Liver (tissue), 8 donors: ENCODE measurements at regions not wholly inside any gene's neighbourhood (a gene's known extent, or its start where the extent isn't known, plus 50 kb on each side); places are given as distances from the start of the nearest gene placed in this dataset.

ENCODE experiments used
- DNase-seq: peaks from one replicate; pipeline ENCODE4 v3.0.0-alpha.2; 2017; ENCODE audit warnings: low spot score
- H3K27ac ChIP-seq, 2 donors: one replicate each; pipeline ENCODE4 v1.7.0; 2013; ENCODE audit warnings: inconsistent platforms in 2 of 2, low read length in 2 of 2, control low read depth in 1 of 2, low read depth in 1 of 2, mild to moderate bottlenecking in 1 of 2
- H3K27me3 ChIP-seq, 4 donors: one replicate each; pipeline versions ENCODE4 v1.6.1 to v1.7.0; 2013; ENCODE audit warnings: low read length in 3 of 4, inconsistent platforms in 1 of 4, mild to moderate bottlenecking in 1 of 4, moderate library complexity in 1 of 4; ENCODE audit not compliant: control insufficient read depth in 4 of 4, insufficient read depth in 4 of 4
- H3K36me3 ChIP-seq, 4 donors: one replicate each; pipeline versions ENCODE4 v1.6.1 to v1.7.0; 2013; ENCODE audit warnings: low read length in 3 of 4, mild to moderate bottlenecking in 3 of 4, low read depth in 1 of 4, moderate library complexity in 1 of 4; ENCODE audit not compliant: control insufficient read depth in 4 of 4, insufficient read depth in 3 of 4
- H3K4me1 ChIP-seq, 4 donors: one replicate each; pipeline versions ENCODE4 v1.6.1 to v1.7.0; 2013; ENCODE audit warnings: low read length in 3 of 4, mild to moderate bottlenecking in 3 of 4, moderate library complexity in 1 of 4; ENCODE audit not compliant: control insufficient read depth in 4 of 4, insufficient read depth in 4 of 4
- H3K4me3 ChIP-seq, 3 donors: one replicate each; pipeline versions ENCODE4 v1.6.1 to v1.7.0; 2013; ENCODE audit warnings: low read length in 3 of 3, control low read depth in 1 of 3, low read depth in 1 of 3, mild to moderate bottlenecking in 1 of 3
- H3K9ac ChIP-seq, 2 donors: one replicate each; pipeline ENCODE4 v1.7.0; 2013; ENCODE audit warnings: low read length in 2 of 2, mild to moderate bottlenecking in 2 of 2, moderate library complexity in 2 of 2, control low read depth in 1 of 2, low read depth in 1 of 2
- H3K9me3 ChIP-seq, 4 donors: one replicate each; pipeline versions ENCODE4 v1.6.1 to v1.7.0; 2013; ENCODE audit warnings: low read length in 3 of 4; ENCODE audit not compliant: control insufficient read depth in 4 of 4
- FOXA1 ChIP-seq: IDR thresholded peaks from 2 replicates; pipeline ENCODE4 v1.6.1; 2016; ENCODE audit warnings: antibody characterized with exemption
- FOXA2 ChIP-seq: IDR thresholded peaks from 2 replicates; pipeline ENCODE4 v1.6.1; 2016; ENCODE audit warnings: antibody characterized with exemption
- HNF4A ChIP-seq, 2 donors: conservative IDR thresholded peaks; 2 replicates each; pipeline ENCODE4 v1.6.1; 2016; ENCODE audit warnings: antibody characterized with exemption in 2 of 2, mild to moderate bottlenecking in 2 of 2
- HNF4G ChIP-seq: IDR thresholded peaks from 2 replicates; pipeline ENCODE4 v1.6.1; 2016; ENCODE audit warnings: antibody characterized with exemption
- JUND ChIP-seq, 2 donors: IDR thresholded peaks; 2 replicates each; pipeline ENCODE4 v1.6.1; 2016; ENCODE audit warnings: antibody characterized with exemption in 2 of 2
- NR2F2 ChIP-seq: IDR thresholded peaks from 2 replicates; pipeline ENCODE4 v1.6.1; 2016; ENCODE audit warnings: antibody characterized with exemption
- RAD21 ChIP-seq, 2 donors: IDR thresholded peaks; 2 replicates each; pipeline ENCODE4 v1.6.1; 2016; ENCODE audit warnings: antibody characterized with exemption in 2 of 2, mild to moderate bottlenecking in 2 of 2
- RXRA ChIP-seq, 2 donors: IDR thresholded peaks; 2 replicates each; pipeline ENCODE4 v1.6.1; 2017 to 2018; ENCODE audit warnings: antibody characterized with exemption in 2 of 2, mild to moderate bottlenecking in 1 of 2
- SP1 ChIP-seq: IDR thresholded peaks from 2 replicates; pipeline ENCODE4 v1.6.1; 2018; ENCODE audit warnings: antibody characterized with exemption, mild to moderate bottlenecking
- TAF1 ChIP-seq: conservative IDR thresholded peaks from 2 replicates; pipeline ENCODE4 v1.6.1; 2016; ENCODE audit warnings: antibody characterized with exemption, mild to moderate bottlenecking
- YY1 ChIP-seq: IDR thresholded peaks from 2 replicates; pipeline ENCODE4 v1.6.1; 2016; ENCODE audit warnings: antibody characterized with exemption, mild to moderate bottlenecking
- WGBS: extraction: QIAGEN DNeasy Blood & Tissue Kit; methylation state at CpG from one replicate; pipeline ENCODE4 v1.1.7; 2013; 5-methylcytosine and 5-hydroxymethylcytosine counted together
- TF ChIP-seq, protein P1 (sequence below): IDR thresholded peaks from 2 replicates; pipeline ENCODE4 v1.6.1; 2016; ENCODE audit warnings: antibody characterized with exemption, mild to moderate bottlenecking
- TF ChIP-seq, protein P2 (sequence below): IDR thresholded peaks from 2 replicates; pipeline ENCODE4 v1.6.1; 2016; ENCODE audit warnings: antibody characterized with exemption
- TF ChIP-seq, protein P3 (sequence below): fragments of 150-350 bp; IDR thresholded peaks from 2 replicates; pipeline ENCODE4 v1.5.1; 2017; ENCODE audit warnings: improper control_type of control experiment, low read depth, low read length; ENCODE audit not compliant: missing input control
- donor health status: healthy.
- donor health status: healthy.
- donor health status: healthy.
- donor health status: healthy.
- donor health status: healthy.

DNA sequence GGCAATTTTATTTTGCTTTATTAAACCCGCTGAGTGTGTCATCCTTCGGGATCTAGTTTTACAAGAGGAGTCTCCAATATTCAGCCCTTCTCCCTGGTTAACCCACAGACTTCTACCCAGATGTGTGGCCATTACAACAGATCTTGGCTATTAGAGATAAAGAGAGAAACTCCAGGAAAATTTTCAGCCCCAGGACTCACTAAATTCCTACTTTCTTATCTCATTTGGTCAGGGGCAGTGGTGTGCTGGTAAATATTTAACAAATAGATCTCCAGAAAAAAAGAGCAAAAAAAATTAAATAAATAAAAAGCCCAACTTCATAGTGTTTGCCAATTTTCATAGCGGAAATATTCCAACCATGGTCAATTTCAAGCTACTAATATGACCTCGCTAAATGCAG lies 168.4 kb downstream of the RND3 start:
- no peak for DNase-seq
- 61% methylated on average over 4 of the region's 4 CpGs for WGBS
- H3K36me3 ChIP-seq = no peaks in the 10 kb centered on the region
- H3K9ac ChIP-seq = no peak overlapping the region
- no peaks in the 10 kb centered on the region for H3K27me3 ChIP-seq
- H3K4me1 ChIP-seq = peaks cover 2 to 12% (median 7%) of the 10 kb centered on the region in 4 donors
- H3K4me3 ChIP-seq = no peak overlapping the region
- no peak for TF ChIP-seq HNF4G
- TF ChIP-seq TAF1 = no peak
- TF ChIP-seq RAD21 (IDR thresholded peaks at IDR 0.05) = peak; percentile 11 to 24
- no peak for TF ChIP-seq YY1
- TF ChIP-seq FOXA2 = no peak
- TF ChIP-seq JUND (IDR thresholded peaks at IDR 0.05) = peak in 1 of 2 donors; percentile 13
- TF ChIP-seq HNF4A (conservative IDR thresholded peaks at IDR 0.05) = peak in 1 of 2 donors; percentile 25
- no peak for TF ChIP-seq NR2F2
- peak overlapping the region in 1 of 2 donors; percentile 53 for H3K27ac ChIP-seq
- no peaks in the 10 kb centered on the region for H3K9me3 ChIP-seq

DNA sequence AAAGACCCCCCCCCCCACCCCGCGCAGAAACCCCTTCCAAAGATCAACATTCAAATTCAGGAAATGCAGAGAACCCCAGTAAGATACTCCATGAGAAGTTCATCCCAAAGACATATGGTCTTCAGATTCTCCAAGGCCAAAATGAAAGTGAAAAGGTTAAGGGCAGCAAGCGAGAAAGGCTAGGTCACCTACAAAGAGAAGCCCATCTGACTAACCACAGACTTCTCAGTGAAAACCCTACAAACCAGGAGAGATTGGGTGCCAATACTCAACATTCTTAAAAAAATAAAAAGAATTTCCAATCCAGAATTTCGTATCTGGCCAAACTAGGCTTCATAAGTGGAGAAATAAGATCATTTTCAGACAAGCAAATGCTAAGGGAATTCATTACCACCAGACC lies 175.2 kb downstream of the RND3 start:
- TF ChIP-seq FOXA1 = no peak
- no peak for TF ChIP-seq RAD21 (IDR thresholded peaks at IDR 0.05)
- no peak for TF ChIP-seq NR2F2
- TF ChIP-seq HNF4A (conservative IDR thresholded peaks at IDR 0.05) = no peak
- TF ChIP-seq, protein P1, sequence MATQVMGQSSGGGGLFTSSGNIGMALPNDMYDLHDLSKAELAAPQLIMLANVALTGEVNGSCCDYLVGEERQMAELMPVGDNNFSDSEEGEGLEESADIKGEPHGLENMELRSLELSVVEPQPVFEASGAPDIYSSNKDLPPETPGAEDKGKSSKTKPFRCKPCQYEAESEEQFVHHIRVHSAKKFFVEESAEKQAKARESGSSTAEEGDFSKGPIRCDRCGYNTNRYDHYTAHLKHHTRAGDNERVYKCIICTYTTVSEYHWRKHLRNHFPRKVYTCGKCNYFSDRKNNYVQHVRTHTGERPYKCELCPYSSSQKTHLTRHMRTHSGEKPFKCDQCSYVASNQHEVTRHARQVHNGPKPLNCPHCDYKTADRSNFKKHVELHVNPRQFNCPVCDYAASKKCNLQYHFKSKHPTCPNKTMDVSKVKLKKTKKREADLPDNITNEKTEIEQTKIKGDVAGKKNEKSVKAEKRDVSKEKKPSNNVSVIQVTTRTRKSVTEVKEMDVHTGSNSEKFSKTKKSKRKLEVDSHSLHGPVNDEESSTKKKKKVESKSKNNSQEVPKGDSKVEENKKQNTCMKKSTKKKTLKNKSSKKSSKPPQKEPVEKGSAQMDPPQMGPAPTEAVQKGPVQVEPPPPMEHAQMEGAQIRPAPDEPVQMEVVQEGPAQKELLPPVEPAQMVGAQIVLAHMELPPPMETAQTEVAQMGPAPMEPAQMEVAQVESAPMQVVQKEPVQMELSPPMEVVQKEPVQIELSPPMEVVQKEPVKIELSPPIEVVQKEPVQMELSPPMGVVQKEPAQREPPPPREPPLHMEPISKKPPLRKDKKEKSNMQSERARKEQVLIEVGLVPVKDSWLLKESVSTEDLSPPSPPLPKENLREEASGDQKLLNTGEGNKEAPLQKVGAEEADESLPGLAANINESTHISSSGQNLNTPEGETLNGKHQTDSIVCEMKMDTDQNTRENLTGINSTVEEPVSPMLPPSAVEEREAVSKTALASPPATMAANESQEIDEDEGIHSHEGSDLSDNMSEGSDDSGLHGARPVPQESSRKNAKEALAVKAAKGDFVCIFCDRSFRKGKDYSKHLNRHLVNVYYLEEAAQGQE = no peak
- Histone ChIP-seq H3K9ac (no peak overlapping the region), H3K4me3 (no peak overlapping the region), H3K9me3 (no peaks in the 10 kb centered on the region), H3K4me1 (peaks cover 0 to 6% (median 0%) of the 10 kb centered on the region in 4 donors), H3K27me3 (no peaks in the 10 kb centered on the region), H3K27ac (no peak overlapping the region), H3K36me3 (no peaks in the 10 kb centered on the region)
- DNase-seq = no peak
- WGBS = 93% methylated on average over 4 of the region's 4 CpGs

DNA sequence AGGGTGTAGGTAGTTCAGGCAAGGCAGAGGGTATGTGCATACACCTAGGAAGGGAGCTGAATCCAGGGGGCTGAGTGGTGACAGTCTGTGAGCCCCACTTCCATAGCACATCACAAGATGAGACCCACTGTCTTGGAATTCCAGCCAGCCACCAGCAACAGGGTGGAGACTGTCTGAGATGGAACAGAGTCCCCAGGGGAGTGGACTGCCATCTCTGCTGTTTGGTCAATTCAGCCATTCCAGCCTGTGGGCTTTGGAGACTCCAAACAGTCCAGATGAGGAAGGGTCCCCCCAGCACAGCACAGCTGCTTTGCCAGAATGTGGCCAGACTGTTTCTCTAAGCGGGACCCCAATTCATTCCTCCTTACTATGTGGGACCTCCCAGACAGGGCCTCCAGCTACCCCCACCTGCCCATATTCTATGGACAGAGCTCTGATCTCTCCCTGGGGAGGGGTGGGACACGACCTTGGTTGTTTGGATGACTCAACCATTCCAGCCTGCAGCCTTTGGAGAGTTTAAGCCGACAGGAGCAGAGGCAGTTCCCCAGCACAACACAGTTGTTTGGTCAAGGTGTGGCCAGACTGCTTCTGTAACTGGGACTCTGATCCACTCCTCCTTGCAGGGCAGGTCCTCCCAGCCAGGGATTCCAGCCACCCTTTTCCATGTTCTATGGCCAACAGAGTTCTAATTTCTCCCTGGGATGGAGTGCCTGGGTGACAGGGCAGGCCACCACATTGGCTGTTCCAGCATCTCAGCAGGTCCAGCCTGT lies 178.0 kb downstream of the RND3 start:
- no peak overlapping the region for H3K9ac ChIP-seq
- WGBS = 71% methylated on average over 3 of the region's 3 CpGs
- DNase-seq = no peak

More for the DNA sequence above, 178.0 kb downstream of the RND3 start:
- H3K27ac ChIP-seq = no peak overlapping the region
- H3K4me3 ChIP-seq = no peak overlapping the region
- H3K9me3 ChIP-seq = no peaks in the 10 kb centered on the region
- H3K36me3 ChIP-seq = no peaks in the 10 kb centered on the region
- TF ChIP-seq, protein P2, sequence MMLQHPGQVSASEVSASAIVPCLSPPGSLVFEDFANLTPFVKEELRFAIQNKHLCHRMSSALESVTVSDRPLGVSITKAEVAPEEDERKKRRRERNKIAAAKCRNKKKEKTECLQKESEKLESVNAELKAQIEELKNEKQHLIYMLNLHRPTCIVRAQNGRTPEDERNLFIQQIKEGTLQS = no peak
- TF ChIP-seq RXRA (IDR thresholded peaks at IDR 0.05) = no peak
- TF ChIP-seq, protein P3, sequence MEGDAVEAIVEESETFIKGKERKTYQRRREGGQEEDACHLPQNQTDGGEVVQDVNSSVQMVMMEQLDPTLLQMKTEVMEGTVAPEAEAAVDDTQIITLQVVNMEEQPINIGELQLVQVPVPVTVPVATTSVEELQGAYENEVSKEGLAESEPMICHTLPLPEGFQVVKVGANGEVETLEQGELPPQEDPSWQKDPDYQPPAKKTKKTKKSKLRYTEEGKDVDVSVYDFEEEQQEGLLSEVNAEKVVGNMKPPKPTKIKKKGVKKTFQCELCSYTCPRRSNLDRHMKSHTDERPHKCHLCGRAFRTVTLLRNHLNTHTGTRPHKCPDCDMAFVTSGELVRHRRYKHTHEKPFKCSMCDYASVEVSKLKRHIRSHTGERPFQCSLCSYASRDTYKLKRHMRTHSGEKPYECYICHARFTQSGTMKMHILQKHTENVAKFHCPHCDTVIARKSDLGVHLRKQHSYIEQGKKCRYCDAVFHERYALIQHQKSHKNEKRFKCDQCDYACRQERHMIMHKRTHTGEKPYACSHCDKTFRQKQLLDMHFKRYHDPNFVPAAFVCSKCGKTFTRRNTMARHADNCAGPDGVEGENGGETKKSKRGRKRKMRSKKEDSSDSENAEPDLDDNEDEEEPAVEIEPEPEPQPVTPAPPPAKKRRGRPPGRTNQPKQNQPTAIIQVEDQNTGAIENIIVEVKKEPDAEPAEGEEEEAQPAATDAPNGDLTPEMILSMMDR = no peak
- TF ChIP-seq YY1 = no peak
- TF ChIP-seq, protein P1 = no peak
- TF ChIP-seq HNF4A (conservative IDR thresholded peaks at IDR 0.05) = no peak
- no peak for TF ChIP-seq SP1
- no peaks in the 10 kb centered on the region for H3K27me3 ChIP-seq
- peaks cover 0 to 6% (median 0%) of the 10 kb centered on the region in 4 donors for H3K4me1 ChIP-seq
